T-helper 1 cell treated with Interleukin-12 subunit alpha and Interleukin-12 subunit beta and Interleukin-4 antibody, amounts not matched to agents 30 ng/mL and 1 ng/mL, for 36 hours (primary cell): ENCODE measurements at regions not wholly inside any gene's neighbourhood (a gene's known extent, or its start where the extent isn't known, plus 50 kb on each side); places are given as distances from the start of the nearest gene placed in this dataset.

Experiments
- intact Hi-C: fragments of 100-400 bp; cut with micrococcal nuclease; formaldehyde crosslinking; loops from one replicate; pipeline ENCODE4 v1.15.1; 2024

DNA sequence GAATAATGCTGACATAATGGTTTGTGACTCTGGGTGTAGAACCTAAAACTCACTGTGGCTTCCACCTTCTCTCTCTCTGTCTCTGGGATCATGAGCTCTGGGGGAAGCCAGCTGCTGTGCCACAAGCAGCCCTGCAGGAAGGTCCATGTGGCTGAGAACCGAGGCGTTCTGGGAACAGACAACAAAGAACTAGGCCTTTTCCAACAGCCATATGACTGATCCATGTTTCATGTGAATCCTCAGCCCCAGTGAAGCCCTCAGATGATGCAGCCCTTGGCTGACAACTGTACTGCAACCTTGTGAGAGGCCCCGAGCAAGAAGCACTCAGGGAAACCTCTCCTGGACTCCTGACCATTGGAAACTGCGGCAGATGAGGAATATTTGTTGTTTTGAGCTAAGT, 56.6 kb downstream of the HLA-G start:
- intact Hi-C loops = no loop called here

GRCh38 chr6:29886701-29887100, 55.6 kb upstream of the HLA-A start:
- intact Hi-C loops = loop anchor here (1.0 kb wide), 1 partner anchor 133 kb away; no protein-coding TSS in a partner anchor

DNA sequence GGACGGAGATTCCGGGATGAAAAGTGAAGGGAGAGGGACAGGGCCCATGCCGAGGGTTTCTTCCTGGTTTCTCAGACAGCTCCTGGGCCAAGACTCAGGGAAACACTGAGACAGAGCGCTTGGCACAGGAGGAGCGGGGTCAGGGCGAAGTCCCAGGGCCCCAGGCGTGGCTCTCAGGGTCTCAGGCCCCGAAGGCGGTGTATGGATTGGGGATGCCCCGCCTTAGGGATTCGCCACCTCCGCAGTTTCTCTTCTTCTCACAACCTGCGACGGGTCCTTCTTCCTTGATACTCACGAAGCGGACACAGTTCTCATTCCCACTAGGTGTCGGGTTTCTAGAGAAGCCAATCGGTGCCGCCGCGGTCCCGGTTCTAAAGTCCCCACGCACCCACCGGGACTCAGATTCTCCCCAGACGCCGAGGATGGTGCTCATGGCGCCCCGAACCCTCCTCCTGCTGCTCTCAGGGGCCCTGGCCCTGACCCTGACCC, 55.0 kb upstream of the HLA-A start:
- intact Hi-C loops = loop anchor here (1.0 kb wide), 1 partner anchor 134 kb away; no protein-coding TSS in a partner anchor

- intact Hi-C loops = loop anchor here (1.0 to 2.0 kb wide), 8 partner anchors 38 to 325 kb away; partner anchors contain the start of genes HLA-A, POLR1H and TRIM26
These were observed 54.2 kb upstream of the HLA-A start for GRCh38 chr6:29887819-29888776.
